GM12874 (cell line): ENCODE measurements at regions not wholly inside any gene's neighbourhood (a gene's known extent, or its start where the extent isn't known, plus 50 kb on each side); places are given as distances from the start of the nearest gene placed in this dataset.

Source experiments
- TF ChIP-seq, protein P1 (sequence below): IDR thresholded peaks from 2 replicates; pipeline ENCODE4 v1.5.1; 2011; ENCODE audit warnings: low read depth, mild to moderate bottlenecking, control low read depth, low read length, moderate library complexity; ENCODE audit not compliant: insufficient read depth

DNA sequence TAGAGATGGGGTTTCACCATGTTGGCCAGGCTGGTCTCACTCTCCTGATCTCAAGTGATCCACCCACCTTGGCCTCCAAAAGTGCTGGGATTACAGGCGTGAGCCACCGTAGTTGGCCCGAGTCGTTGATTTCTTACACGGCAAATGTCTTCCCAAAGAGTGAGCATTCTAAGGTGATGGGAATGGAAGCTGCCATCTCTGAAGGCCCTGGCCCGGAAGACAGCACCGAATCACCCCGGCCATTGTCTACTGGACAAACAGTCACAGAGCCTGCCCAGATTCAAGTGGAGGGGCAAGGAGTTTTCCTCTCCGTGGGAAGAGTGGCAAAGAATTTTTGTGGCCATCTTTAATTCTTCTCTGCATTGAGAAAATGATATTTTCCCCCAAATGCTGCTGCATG is 92.1 kb upstream of the AJAP1 start:
- TF ChIP-seq, protein P1, sequence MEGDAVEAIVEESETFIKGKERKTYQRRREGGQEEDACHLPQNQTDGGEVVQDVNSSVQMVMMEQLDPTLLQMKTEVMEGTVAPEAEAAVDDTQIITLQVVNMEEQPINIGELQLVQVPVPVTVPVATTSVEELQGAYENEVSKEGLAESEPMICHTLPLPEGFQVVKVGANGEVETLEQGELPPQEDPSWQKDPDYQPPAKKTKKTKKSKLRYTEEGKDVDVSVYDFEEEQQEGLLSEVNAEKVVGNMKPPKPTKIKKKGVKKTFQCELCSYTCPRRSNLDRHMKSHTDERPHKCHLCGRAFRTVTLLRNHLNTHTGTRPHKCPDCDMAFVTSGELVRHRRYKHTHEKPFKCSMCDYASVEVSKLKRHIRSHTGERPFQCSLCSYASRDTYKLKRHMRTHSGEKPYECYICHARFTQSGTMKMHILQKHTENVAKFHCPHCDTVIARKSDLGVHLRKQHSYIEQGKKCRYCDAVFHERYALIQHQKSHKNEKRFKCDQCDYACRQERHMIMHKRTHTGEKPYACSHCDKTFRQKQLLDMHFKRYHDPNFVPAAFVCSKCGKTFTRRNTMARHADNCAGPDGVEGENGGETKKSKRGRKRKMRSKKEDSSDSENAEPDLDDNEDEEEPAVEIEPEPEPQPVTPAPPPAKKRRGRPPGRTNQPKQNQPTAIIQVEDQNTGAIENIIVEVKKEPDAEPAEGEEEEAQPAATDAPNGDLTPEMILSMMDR = no peak

DNA sequence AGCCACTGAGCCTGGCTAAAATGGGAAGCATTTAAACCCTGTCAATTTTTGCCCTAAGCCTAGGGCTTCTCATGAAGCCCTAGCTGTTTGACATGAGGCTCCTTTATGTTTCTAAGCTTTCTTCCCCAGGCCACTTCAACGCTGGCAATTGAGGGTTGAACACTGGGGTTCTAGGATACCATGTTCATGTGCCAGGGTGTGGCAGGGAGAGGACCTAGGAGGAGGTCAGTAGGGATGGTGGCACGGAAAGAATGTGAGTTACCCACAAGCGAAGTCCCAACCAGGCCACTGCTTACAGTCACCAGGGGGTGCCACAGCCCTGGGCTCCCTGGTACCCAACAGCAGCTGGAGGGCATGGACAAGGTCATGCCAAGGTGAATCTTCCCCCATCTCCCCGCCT is 90.8 kb upstream of the AJAP1 start:
- TF ChIP-seq, protein P1 = no peak

DNA sequence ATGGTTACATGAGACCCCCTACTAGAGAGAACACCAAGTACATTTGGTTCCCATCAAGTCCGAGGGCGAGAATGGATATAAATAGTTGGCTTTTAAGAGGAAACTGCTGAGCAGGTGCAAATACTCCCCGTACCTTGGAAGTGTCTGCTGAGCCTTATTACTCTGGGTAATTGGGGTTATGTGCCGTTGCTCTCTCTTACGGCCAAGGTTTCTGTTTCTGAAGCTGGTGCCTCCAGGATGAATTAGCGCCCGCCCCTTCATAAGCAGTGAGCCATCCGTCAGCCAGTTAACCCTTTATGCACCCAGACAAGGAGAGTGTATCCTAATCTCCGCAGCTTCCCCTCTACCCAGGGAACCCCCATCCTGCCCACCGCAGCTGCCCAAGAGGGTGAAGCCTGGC is 90.4 kb upstream of the AJAP1 start:
- TF ChIP-seq, protein P1 = no peak

DNA sequence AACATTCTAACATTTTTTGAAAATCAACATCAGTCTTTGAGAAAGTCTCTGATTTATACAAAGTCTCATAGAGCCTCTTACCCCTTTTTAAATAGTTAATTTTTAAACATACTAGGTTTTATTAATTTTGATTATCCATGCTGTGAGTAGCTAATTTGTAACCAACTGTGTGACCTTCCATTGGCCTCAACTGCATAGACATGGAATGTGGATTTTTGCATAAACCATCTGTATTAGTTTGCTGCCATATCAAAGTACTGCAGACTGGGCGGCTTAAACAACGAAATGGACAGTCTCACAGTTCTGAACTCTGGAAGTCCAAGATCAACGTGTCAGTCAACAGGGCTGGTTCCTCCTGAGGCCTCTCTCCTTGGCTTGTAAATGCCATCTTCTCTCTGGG is 89.2 kb upstream of the AJAP1 start:
- TF ChIP-seq, protein P1 = no peak

DNA sequence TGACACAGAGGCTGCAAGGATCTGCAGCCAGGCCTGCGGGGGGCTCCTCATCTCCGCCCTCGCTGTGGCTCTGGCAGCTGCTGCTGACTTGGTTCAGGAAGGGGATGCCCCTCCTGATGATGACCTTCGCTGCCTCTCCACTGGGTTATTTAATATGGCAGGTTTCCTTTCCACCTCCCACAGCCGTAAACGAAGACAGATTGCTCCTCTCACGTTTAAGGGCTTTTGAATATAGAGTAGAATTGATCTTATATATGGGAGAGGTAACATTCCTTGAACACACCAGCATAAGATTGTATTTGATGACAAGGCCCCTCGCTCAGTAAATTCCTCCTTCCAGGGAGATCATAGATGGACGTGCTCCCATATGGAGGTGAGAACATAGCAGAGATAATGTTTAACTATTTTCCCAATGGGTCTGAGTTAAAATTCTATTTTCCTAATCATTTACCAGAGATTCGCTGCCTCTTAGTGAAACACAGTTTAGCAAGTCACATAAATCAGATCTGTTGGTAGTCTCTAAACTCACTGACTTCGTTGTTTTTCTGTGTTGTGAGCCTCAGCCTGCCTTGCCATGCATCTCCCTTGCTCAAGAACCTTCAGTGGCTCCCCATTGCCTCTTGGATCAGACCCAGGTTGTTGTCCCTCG is 88.5 kb upstream of the AJAP1 start:
- TF ChIP-seq, protein P1 = no peak

DNA sequence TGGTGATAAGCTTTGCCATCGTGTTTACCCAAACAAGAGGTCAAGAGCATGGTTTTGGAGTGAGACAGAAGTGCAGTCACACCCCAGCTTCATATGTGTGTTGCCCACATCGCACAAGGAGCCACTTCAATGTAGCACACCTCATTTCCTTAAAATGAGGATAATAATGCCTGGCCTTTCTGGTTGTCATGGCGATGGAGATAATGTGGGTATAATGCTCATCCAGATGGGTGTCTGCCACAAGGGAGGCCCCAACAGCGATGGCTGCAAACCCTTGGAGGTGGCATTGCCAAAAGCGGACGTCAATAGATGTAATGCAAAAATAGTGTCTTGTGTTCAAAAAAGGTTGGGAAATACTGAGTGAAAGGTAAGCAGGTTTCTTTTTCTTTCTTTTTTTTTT is 83.1 kb upstream of the AJAP1 start:
- TF ChIP-seq, protein P1 = no peak

DNA sequence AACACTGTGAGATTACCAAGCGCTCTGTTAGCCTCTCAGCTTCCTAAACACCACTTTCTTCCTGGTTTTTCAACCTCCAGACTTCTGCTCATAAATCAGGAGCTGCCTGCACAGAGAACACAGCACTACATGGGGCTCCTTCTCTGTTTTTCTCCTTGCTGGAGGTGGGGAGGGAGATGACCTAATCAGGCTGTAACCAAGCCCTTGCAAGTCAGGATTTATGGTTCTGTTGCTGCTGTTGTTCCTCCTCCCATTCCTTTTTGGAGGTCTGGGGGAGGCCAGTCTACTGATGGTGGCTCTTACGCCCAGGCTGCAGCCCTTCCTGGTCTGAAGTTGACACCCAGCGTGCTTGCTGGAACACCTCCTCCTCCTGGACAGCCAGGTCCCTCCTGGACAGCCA is 80.9 kb upstream of the AJAP1 start:
- TF ChIP-seq, protein P1 = no peak

DNA sequence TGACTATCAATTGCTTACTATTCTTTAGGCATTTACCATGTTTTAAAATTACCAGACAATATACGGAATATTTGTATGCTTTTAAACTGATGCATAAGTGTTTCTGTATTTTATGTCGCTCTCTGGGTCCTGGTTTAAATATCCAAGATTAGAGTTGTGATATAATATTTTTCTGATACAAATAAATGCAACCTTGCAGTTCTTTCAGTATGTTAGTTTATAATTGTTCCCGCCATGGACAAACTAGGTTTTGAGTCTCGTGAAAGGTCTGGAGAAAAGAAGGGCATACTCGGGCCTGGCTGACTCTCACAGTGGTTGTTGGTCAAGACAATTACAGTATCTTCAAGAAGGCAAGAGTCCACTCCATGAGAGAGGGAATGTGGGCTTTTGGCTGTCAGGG is 72.6 kb upstream of the AJAP1 start:
- TF ChIP-seq, protein P1 = no peak
